Stimulated activated CD8-positive, alpha-beta memory T cell treated with anti-CD3 and anti-CD28 coated beads, Interleukin-4, amount 100 ng/mL, for 48 hours (primary cell): ENCODE measurements at regions not wholly inside any gene's neighbourhood (a gene's known extent, or its start where the extent isn't known, plus 50 kb on each side); places are given as distances from the start of the nearest gene placed in this dataset.

ENCODE experiments used
- DNase-seq: peaks from one replicate; pipeline ENCODE4 v3.0.0-alpha.2; 2020

- no peak for DNase-seq
Measured at GRCh38 chr6:138011413-138011812, 95.8 kb downstream of the PERP start.

- no peak for DNase-seq
Measured at GRCh38 chr6:138012682-138013081, 94.5 kb downstream of the PERP start.

GRCh38 chr6:138013959-138014358, 93.3 kb downstream of the PERP start:
- DNase-seq = no peak

GRCh38 chr6:138017166-138017757, 90.0 kb downstream of the PERP start:
- DNase-seq = no peak

DNA sequence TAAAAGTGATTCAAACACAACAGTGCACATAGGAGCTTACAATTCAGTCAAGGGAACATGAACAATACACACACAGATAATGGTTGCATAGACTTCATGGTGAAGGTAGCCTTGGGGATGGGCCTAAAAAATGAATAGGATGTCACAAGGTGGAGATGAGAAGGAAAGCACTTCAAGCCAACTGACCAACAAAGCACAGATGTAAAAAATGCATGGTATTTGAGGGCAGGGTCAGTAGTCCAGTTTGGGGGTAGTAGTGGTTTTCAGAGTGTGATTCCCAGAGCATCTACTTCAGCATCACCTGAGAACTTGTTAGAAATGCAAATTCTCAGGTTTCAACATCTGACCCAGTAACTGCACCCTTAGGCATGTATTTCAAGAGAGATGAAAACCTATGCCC, 88.9 kb downstream of the PERP start:
- no peak for DNase-seq

GRCh38 chr6:138025528-138025978, 81.7 kb downstream of the PERP start:
- DNase-seq = no peak

DNA sequence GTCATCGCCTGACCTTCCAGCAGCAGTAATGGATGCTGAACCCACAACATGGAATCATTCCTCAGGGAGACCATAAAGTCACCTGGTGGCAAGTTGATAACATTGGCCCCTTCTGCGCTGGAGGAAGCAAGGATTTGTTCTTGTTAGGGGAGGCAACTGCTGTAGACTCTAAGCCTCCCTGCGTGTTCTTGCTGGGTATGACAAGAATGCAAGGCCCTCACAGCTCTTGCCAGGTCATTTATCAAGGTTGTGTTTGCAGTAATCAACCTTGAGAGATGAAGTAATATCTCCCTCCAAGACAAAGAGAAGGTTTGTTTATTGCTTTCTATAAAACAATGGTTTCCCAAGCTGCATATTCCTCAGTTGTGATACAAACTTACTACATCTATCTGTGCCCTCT, 80.9 kb downstream of the PERP start:
- no peak for DNase-seq

DNA sequence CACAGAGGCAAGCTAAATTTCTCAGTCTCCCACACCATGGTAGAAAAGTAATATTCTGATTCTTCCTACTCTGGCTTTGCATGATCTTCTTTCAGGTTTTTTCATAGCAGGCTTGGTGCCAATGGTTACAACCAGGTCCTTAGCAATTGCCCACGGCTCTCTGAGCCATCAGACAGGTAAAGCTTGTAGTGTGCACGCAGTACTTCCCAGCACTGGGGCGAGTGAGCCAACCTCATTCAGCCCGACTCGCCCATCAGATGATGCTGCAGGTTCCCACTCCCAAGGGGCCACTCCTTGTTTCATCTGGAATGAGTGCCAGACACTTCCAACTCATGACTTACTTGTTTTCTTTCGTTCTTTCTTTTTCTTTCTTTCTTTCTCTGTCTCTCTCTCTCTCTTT, 78.3 kb downstream of the PERP start:
- DNase-seq = no peak

GRCh38 chr6:138030872-138031271, 76.3 kb downstream of the PERP start:
- DNase-seq = no peak

DNA sequence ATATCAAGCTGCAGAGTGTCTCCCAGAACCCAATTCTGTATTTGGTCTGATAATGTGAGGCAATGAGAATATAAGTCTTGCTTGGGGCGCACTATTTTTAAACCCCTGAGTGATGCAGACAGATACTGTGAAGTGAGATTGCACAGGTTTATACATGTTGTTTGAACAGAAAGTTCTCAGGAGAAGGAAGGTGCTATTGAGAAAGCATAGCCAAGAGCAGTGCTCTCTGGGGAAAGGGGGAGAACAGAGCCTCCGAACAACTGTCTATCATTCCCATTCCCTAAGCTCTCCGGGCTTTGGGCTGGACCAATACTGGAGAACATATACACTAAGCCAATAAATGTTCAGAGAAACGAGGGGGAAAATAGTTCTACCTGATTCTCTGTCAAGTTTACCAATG, 75.8 kb downstream of the PERP start:
- DNase-seq = no peak

DNA sequence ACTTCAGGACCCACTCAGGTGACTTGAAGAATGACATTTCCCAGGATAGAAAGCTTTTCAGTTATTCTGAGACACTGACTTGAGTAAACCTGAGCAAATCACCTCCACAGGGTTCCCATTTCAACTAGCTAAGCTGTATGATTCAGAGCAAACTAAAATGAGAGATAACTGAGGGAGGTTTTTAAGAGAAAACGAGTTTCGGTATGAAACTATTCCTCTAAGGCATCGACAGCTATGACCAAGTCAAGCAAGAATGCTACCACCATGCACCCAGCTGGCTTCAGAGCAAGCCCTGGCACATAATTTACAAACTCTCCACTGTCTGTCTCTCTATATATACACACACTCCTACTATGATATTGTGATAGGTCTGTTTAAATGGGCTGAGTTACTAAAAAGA, 75.4 kb downstream of the PERP start:
- DNase-seq = no peak

GRCh38 chr6:138032571-138032970, 74.6 kb downstream of the PERP start:
- no peak for DNase-seq

DNA sequence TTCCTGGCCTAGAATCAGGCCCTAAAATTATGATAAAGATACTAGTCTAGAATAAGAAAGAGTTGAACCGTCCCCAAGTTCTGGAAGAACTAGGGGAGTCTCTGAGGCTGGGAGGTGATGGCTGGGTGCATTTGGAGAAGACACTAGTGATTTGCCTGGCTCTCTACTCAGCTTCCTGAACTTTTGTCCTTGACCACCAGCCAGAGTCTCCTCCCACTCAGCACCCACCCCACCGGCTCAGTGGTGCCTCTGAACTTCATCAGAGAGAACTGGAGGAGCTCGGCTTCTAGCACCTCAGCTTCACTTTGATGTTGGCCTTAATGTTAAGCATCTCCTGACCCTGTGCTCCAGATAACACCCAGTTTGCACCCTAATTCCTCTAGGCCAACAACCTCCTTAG, 73.0 kb downstream of the PERP start:
- no peak for DNase-seq

DNA sequence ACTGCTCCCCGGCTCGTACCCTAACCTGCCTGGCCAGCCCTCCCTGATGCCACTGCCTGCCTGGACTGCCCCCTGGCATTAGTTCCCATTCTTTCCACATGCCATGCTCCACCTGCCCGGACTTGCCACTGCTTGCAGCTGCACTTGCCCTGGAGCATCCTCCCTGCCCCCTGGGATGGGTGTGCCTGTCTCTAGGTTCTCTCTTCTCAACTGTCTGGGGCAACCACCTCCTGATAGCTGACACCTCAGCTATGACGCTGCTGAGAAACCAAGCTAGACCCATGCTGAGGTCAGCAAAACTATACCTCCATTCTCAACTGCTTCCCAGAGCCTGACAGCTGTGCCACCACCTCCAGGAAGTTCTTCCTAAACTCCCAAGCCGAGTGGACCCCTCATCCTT, 72.1 kb downstream of the PERP start:
- no peak for DNase-seq

- no peak for DNase-seq
Measured at GRCh38 chr6:138036111-138036510, 71.1 kb downstream of the PERP start.

DNA sequence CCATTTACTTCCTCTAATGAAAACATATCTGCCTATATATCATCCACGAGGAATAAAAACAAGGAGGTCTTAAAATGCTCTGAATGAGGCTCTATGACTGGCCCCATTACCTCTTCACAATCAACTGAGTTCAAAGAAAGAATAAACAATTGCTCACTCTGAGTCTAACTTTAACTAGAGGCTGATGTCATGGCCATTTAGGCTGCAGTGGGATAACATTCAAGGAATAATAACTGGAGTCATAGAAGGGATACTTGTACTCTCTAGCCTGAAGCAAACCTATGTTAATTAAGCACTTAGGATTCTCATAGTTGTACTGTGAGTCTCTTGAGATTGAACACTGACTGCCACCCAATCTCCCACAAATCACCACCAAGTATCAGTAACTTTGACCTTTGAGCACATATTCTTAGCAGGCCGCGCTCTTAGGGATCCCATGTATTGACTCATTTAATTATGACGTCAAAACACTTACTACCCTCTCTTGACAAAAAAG, 70.2 kb downstream of the PERP start:
- DNase-seq = no peak

GRCh38 chr6:138038142-138038870, 68.9 kb downstream of the PERP start:
- no peak for DNase-seq
